GM23338 (cell line): ENCODE measurements at regions not wholly inside any gene's neighbourhood (a gene's known extent, or its start where the extent isn't known, plus 50 kb on each side); places are given as distances from the start of the nearest gene placed in this dataset.

Experiments used
- ATAC-seq: fragments of 200-7000 bp; cut with Tn5 transposase; 3 replicates; pipeline ENCODE4 v1.9.1; 2020
- DNase-seq: peaks from one replicate; pipeline ENCODE4 v3.0.0-alpha.2; 2015; ENCODE audit warnings: low spot score
- H2AFZ ChIP-seq: fragments of 200-600 bp; sonication (generic); 2 replicates; pipeline ENCODE4 v1.8.0; 2016; ENCODE audit warnings: antibody characterized with exemption, mild to moderate bottlenecking, moderate library complexity
- H3F3A ChIP-seq: fragments of 200-600 bp; sonication (generic); replicated peaks from 2 replicates; pipeline ENCODE4 v1.8.0; 2017; ENCODE audit warnings: antibody characterized with exemption, mixed run types, low read depth
- H3K27ac ChIP-seq: fragments of 200-600 bp; sonication (generic); 2 replicates; pipeline ENCODE4 v1.6.1; 2016; ENCODE audit warnings: low read depth
- H3K27me3 ChIP-seq: fragments of 200-600 bp; sonication (generic); 2 replicates; pipeline ENCODE4 v1.8.0; 2016; ENCODE audit warnings: mild to moderate bottlenecking, mixed run types, moderate library complexity; ENCODE audit not compliant: insufficient read depth
- H3K36me3 ChIP-seq: fragments of 200-600 bp; sonication (generic); 2 replicates; pipeline ENCODE4 v1.8.0; 2016; ENCODE audit warnings: mild to moderate bottlenecking; ENCODE audit not compliant: insufficient read depth
- H3K4me1 ChIP-seq: fragments of 200-600 bp; sonication (generic); 2 replicates; pipeline ENCODE4 v1.8.0; 2016; ENCODE audit warnings: mild to moderate bottlenecking, moderate library complexity; ENCODE audit not compliant: insufficient read depth
- H3K4me2 ChIP-seq: fragments of 200-600 bp; sonication (generic); 2 replicates; pipeline ENCODE4 v1.7.1; 2017; ENCODE audit warnings: mixed run types
- H3K4me3 ChIP-seq: fragments of 200-600 bp; sonication (generic); 2 replicates; pipeline ENCODE4 v1.6.1; 2016; ENCODE audit warnings: mixed run types
- H3K79me2 ChIP-seq: fragments of 200-600 bp; sonication (generic); replicated peaks from 2 replicates; pipeline ENCODE4 v1.8.0; 2017; ENCODE audit warnings: mild to moderate bottlenecking; ENCODE audit not compliant: insufficient read depth
- H3K9me2 ChIP-seq: fragments of 200-600 bp; sonication (generic); 2 replicates; pipeline ENCODE4 v1.8.0; 2017; ENCODE audit not compliant: insufficient read depth
- H4K20me1 ChIP-seq: fragments of 200-600 bp; sonication (generic); replicated peaks from 2 replicates; pipeline ENCODE4 v1.8.0; 2017; ENCODE audit warnings: mild to moderate bottlenecking; ENCODE audit not compliant: insufficient read depth
- H3K27ac Mint-ChIP-seq: 2 replicates; pipeline ENCODE4 v1.8.0; 2020; ENCODE audit warnings: inconsistent platforms, mild to moderate bottlenecking, moderate library complexity, mixed read lengths
- H3K27me3 Mint-ChIP-seq: 3 replicates; pipeline ENCODE4 v1.8.0; 2022; ENCODE audit warnings: low read depth, mild to moderate bottlenecking, moderate library complexity, mixed read lengths, inconsistent platforms; ENCODE audit not compliant: insufficient read depth, poor library complexity
- H3K36me3 Mint-ChIP-seq: 3 replicates; pipeline ENCODE4 v1.8.0; 2021; ENCODE audit warnings: low read depth, mild to moderate bottlenecking, inconsistent platforms, moderate library complexity, mixed read lengths
- H3K4me1 Mint-ChIP-seq: 3 replicates; pipeline ENCODE4 v1.8.0; 2020; ENCODE audit warnings: mild to moderate bottlenecking, inconsistent platforms, mixed read lengths
- H3K4me3 Mint-ChIP-seq: 3 replicates; pipeline ENCODE4 v1.8.0; 2021; ENCODE audit warnings: moderate library complexity, mild to moderate bottlenecking, inconsistent platforms, mixed read lengths
- H3K9me3 Mint-ChIP-seq: 3 replicates; pipeline ENCODE4 v1.8.0; 2020; ENCODE audit warnings: moderate library complexity, mild to moderate bottlenecking, inconsistent platforms, mixed read lengths
- CREB1 ChIP-seq: fragments of 250-450 bp; sonication (Bioruptor Pico); IDR thresholded peaks from 2 replicates; pipeline ENCODE4 v1.5.0; 2020; ENCODE audit warnings: low read depth, mild to moderate bottlenecking, moderate library complexity
- EZH2 ChIP-seq: fragments of 200-600 bp; sonication (generic); IDR thresholded peaks from one replicate; pipeline ENCODE4 v1.8.0; 2017; ENCODE audit warnings: antibody characterized with exemption, mild to moderate bottlenecking, low read depth; ENCODE audit not compliant: unreplicated experiment
- JUNB ChIP-seq: IDR thresholded peaks from one replicate; pipeline ENCODE4 v1.6.1; 2016; ENCODE audit warnings: antibody characterized with exemption; ENCODE audit not compliant: unreplicated experiment
- NANOG ChIP-seq: IDR thresholded peaks from 2 replicates; pipeline ENCODE4 v1.6.1; 2016; ENCODE audit warnings: antibody characterized with exemption, borderline replicate concordance
- POLR2AphosphoS5 ChIP-seq: IDR thresholded peaks from 2 replicates; pipeline ENCODE4 v1.6.1; 2016; ENCODE audit warnings: antibody characterized with exemption, low read depth
- ZNF462 ChIP-seq: fragments of 250-450 bp; sonication (Bioruptor Pico); IDR thresholded peaks from 2 replicates; pipeline ENCODE4 v1.5.0; 2020; ENCODE audit warnings: mild to moderate bottlenecking, moderate library complexity

- H3K27ac Mint-ChIP-seq: peak overlapping the region; percentile 24; the same call in 1 of the 2 replicates
- H3K9me3 Mint-ChIP-seq: peaks cover 31% of the 10 kb centered on the region
- H3K4me2 ChIP-seq: no peak overlapping the region
- no peaks in the 10 kb centered on the region; the same call in 1 of the 3 replicates for H3K36me3 Mint-ChIP-seq
- DNase-seq (no peak), ATAC-seq (peak; percentile 53)
- H4K20me1 ChIP-seq: no peaks in the 10 kb centered on the region
- no peaks in the 10 kb centered on the region for H3K27me3 ChIP-seq
- H3K79me2 ChIP-seq: no peaks in the 10 kb centered on the region
- H3K4me3 ChIP-seq: no peak overlapping the region
- H3K4me3 Mint-ChIP-seq: no peak overlapping the region
- H3K4me1 Mint-ChIP-seq: peaks cover 19% of the 10 kb centered on the region
- H3K4me1 ChIP-seq: peaks cover 9% of the 10 kb centered on the region; the same call in 1 of the 2 replicates
- no peaks in the 10 kb centered on the region for H3K27me3 Mint-ChIP-seq
- no peaks in the 10 kb centered on the region for H3K9me2 ChIP-seq
- peak overlapping the region; percentile 69 for H2AFZ ChIP-seq
- H3K27ac ChIP-seq: no peak overlapping the region
- H3K36me3 ChIP-seq: no peaks in the 10 kb centered on the region
- no peaks in the 10 kb centered on the region for H3F3A ChIP-seq
- TF ChIP-seq JUNB (no peak), EZH2 (no peak), NANOG (no peak), ZNF462 (CRISPR knock-in tag) (no peak), POLR2AphosphoS5 (no peak), CREB1 (no peak)
Observed at GRCh38 chr2:114032705-114033104, 142.8 kb downstream of the ACTR3 start.

- ATAC-seq (no peak), DNase-seq (no peak)
- Histone ChIP-seq H3K27me3 (no peaks in the 10 kb centered on the region), H3K4me2 (no peak overlapping the region), H3F3A (no peaks in the 10 kb centered on the region), H3K9me2 (no peaks in the 10 kb centered on the region), H3K27ac (no peak overlapping the region), H3K4me1 (peaks cover 9% of the 10 kb centered on the region; the same call in 1 of the 2 replicates), H2AFZ (no peak overlapping the region), H3K79me2 (no peaks in the 10 kb centered on the region), H3K4me3 (no peak overlapping the region), H4K20me1 (no peaks in the 10 kb centered on the region), H3K36me3 (no peaks in the 10 kb centered on the region)
- H3K27me3 Mint-ChIP-seq: no peaks in the 10 kb centered on the region
- H3K36me3 Mint-ChIP-seq: no peaks in the 10 kb centered on the region; the same call in 1 of the 3 replicates
- peaks cover 35% of the 10 kb centered on the region for H3K9me3 Mint-ChIP-seq
- no peak overlapping the region for H3K4me3 Mint-ChIP-seq
- H3K4me1 Mint-ChIP-seq: peaks cover 19% of the 10 kb centered on the region
- H3K27ac Mint-ChIP-seq: no peak overlapping the region
- TF ChIP-seq ZNF462 (CRISPR knock-in tag): no peak
Observed at GRCh38 chr2:114034742-114035141, 144.9 kb downstream of the ACTR3 start.
